ENCODE measurements at regions not wholly inside any gene's neighbourhood (a gene's known extent, or its start where the extent isn't known, plus 50 kb on each side); places are given as distances from the start of the nearest gene placed in this dataset.

DNA sequence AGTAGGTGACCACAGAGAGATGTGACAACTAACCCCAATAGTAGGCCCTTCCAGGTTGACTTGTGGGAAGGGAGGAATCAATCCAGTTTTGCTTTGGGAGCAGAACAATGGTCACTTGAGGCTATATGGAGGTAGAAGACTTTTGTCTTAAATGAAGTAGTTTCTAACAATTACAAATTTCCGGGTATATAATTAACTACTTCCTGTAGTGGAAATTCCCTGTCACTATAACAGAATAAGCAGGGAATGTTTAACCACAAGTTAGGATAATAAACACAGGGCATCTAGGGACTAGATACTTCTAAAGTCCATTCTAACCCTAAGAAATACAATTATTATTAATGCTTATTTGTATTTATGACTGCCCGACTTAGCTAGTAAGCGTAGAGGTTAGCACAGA is 99.0 kb upstream of the TRPC3 start:
- TF ChIP-seq, protein P1, sequence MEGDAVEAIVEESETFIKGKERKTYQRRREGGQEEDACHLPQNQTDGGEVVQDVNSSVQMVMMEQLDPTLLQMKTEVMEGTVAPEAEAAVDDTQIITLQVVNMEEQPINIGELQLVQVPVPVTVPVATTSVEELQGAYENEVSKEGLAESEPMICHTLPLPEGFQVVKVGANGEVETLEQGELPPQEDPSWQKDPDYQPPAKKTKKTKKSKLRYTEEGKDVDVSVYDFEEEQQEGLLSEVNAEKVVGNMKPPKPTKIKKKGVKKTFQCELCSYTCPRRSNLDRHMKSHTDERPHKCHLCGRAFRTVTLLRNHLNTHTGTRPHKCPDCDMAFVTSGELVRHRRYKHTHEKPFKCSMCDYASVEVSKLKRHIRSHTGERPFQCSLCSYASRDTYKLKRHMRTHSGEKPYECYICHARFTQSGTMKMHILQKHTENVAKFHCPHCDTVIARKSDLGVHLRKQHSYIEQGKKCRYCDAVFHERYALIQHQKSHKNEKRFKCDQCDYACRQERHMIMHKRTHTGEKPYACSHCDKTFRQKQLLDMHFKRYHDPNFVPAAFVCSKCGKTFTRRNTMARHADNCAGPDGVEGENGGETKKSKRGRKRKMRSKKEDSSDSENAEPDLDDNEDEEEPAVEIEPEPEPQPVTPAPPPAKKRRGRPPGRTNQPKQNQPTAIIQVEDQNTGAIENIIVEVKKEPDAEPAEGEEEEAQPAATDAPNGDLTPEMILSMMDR (conservative IDR thresholded peaks at IDR 0.05), result no peak
- H3K27ac ChIP-seq, result no peak overlapping the region

DNA sequence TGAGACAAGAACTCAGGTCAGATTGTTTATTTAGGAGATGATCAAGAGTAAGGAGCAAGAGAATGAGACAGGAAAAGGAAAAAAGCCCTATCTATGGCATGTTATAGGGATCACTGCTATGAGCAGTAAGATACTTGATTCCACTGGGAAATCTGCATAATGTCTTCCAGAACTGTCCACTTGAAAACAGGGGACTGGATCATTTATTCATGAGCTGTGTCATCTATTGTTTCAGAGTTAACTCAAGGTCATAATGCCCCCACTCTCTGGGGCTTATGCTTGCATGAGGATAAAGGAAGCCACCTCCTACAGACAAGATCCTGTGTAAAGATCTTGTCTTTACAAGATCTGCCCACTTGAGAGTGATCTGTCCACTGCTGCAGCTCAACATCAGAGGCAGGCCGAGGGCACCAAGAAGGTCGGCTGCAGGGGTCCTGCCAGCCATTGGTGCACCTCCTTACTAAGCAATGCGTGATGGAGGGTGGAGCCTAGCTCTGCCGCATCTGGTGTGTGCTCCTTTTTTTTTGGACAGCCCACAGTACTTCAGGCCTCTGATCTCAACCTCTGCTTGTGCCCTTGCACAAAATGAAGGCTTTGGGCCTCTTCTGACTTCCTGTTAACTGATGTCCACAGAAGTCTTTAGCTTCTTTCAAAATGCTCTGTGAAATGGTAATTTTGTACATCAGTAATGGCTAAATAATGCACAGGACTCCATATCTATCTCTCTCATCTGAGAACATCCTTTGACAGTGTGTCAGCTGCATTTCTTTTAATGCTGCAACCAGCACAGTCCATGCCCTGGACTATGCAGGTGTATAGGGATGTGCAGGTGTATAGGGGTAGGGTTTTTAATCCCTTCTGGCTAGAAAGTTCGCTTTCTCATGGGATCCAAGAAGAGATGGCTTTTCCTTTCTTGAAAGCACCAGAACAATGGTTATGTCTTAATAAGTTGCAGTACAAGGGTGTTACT is 95.9 kb upstream of the TRPC3 start:
- TF ChIP-seq, protein P1 (conservative IDR thresholded peaks at IDR 0.05), result no peak
- no peak overlapping the region for H3K27ac ChIP-seq

DNA sequence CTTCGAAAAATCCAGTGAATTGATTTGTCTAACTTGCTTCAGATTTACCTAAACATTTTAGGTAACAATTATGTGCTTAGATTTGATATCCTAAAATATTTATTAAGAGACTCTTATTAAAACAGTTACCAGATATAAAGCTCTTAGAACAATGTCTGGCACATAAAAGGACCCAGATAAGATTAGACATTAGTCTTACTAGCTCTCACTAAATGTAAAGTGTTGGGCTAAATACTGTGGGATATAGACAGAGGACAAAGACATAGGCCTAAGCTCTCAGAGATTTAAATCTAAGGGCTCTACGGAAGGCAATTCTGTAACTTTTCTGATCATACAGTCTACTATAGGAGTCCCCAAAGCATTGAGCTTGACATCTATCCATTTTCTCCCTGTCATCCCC is 94.4 kb upstream of the TRPC3 start:
- no peak overlapping the region for H3K27ac ChIP-seq
- TF ChIP-seq, protein P1 (conservative IDR thresholded peaks at IDR 0.05), result no peak

DNA sequence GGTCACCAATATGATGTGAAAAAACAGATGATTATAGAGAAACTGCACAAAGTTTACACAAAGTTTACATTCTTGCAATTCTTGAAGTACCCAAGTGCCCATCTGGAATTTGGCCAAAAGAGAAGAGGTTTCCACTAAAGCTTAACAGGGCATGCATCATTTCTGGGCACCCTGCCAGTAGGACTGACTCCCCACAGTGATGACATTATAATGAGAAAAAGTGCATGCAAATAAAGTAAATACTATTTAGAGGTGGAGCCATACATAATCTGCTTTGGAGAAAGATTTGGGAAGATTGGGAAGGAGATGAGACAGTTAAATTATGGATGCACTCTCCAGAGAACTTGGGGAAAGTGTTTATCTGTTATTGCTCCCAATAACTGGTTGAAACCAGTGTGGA is 93.7 kb upstream of the TRPC3 start:
- TF ChIP-seq, protein P1 (conservative IDR thresholded peaks at IDR 0.05), result no peak
- H3K27ac ChIP-seq, result no peak overlapping the region

DNA sequence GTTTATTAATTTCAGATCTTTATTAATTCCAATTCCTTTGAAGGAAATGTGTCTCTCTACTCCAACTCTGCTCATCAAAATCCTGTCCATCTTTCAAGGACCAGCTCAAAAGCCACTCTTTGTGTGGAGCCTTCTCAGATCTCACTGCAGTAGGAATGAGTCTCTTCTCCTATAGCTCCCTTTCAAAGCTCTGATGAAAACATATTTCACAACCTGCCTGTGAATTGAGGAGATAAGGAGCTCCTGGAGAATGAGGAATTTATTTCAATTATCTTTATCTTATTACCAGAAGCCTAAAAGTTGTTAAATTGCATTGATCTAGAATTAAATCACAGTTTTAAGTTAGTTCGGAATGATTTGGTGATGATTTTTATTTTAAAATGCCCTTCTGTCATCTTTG is 92.6 kb upstream of the TRPC3 start:
- TF ChIP-seq, protein P1 (conservative IDR thresholded peaks at IDR 0.05), result no peak

DNA sequence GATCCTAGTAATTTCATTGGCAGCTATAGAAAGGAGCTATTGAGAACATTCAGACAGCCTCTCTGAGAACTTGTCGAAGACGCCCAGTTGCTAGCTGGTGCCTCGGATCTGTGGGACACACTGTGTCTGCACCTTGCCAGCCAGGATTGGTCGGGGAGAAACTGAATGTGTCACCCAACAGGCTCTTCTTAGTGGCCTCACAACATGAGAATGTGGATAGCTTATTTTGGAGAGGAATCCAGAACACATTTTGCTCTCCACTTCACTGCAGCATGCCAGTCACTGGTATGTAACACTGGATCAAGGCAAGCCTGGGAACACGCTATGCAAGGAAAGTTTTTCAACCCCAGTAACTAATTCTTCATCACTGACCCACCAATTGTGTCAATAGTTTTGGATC is 89.5 kb upstream of the TRPC3 start:
- TF ChIP-seq, protein P1 (conservative IDR thresholded peaks at IDR 0.05), result no peak
- no peak overlapping the region for H3K27ac ChIP-seq

More for the DNA sequence above, 92.6 kb upstream of the TRPC3 start:
- H3K27ac ChIP-seq, result no peak overlapping the region

DNA sequence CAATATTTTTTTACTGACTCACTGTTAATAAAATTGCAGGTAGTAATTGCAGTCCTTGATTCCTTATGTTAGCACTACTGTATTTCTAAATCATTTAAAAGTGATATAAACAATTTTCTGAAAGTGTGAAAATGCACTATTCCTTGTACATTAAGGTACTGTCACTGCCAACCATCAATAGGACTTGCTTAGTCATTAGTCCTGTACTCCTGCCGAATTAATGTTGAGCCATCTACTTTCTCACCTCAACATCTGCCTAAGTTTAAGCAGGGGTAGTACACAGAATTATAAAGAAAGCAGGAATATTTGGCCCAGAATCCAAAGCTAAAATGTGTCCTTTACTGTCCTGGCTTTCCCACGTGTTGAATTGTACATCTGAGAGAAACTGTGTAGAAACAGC is 87.0 kb upstream of the TRPC3 start:
- no peak overlapping the region for H3K27ac ChIP-seq
- TF ChIP-seq, protein P1 (conservative IDR thresholded peaks at IDR 0.05), result no peak

Data from VCaP (cell line).